ENCODE measurements at regions not wholly inside any gene's neighbourhood (a gene's known extent, or its start where the extent isn't known, plus 50 kb on each side); places are given as distances from the start of the nearest gene placed in this dataset.

GRCh38 chr6:135774006-135774405 is 77.5 kb upstream of the PDE7B start:
- H3K4me3 ChIP-seq (ENCODE audit: low read depth in 1 of 2, low read length in 2 of 2) = no peak overlapping the region
- DNase-seq = no peak
- H3K9me3 ChIP-seq (ENCODE audit: insufficient read depth, low read length, severe bottlenecking) = no peaks in the 10 kb centered on the region
- peaks cover 4% of the 10 kb centered on the region for H3K27me3 ChIP-seq (ENCODE audit: insufficient read depth, low read length, poor library complexity)
- H3K36me3 ChIP-seq (ENCODE audit: insufficient read depth, low read length) = no peaks in the 10 kb centered on the region
- ATAC-seq (ENCODE audit: insufficient read depth, low read depth) = no peak
- no peak overlapping the region for H3K27ac ChIP-seq (ENCODE audit: low read length)
- H3K4me2 ChIP-seq (ENCODE audit: insufficient read depth, low read length) = no peak overlapping the region
- no peaks in the 10 kb centered on the region for H3K79me2 ChIP-seq (ENCODE audit: insufficient read depth, low read length)
- no peak for TF ChIP-seq EZH2 (IDR thresholded peaks at IDR 0.05; ENCODE audit: borderline replicate concordance, low read depth, low read length, severe bottlenecking)
- no peak for TF ChIP-seq CTCF (IDR thresholded peaks at IDR 0.05; ENCODE audit: borderline replicate concordance, extremely low read depth, low read length, poor library complexity, severe bottlenecking)
- H4K20me1 ChIP-seq (ENCODE audit: insufficient read depth, low read length) = no peaks in the 10 kb centered on the region
- no peaks in the 10 kb centered on the region for H3K4me1 ChIP-seq (ENCODE audit: insufficient read depth, low read length)
- no peak overlapping the region for H3K9ac ChIP-seq (ENCODE audit: low read depth, low read length)
- no peak overlapping the region for H2AFZ ChIP-seq (ENCODE audit: low read depth, low read length)

- DNase-seq (no peak), ATAC-seq (ENCODE audit: insufficient read depth, low read depth) (no peak)
- H4K20me1 ChIP-seq (ENCODE audit: insufficient read depth, low read length) = no peaks in the 10 kb centered on the region
- H3K4me1 ChIP-seq (ENCODE audit: insufficient read depth, low read length) = no peaks in the 10 kb centered on the region
- TF ChIP-seq CTCF (IDR thresholded peaks at IDR 0.05; ENCODE audit: borderline replicate concordance, extremely low read depth, low read length, poor library complexity, severe bottlenecking) (no peak), EZH2 (IDR thresholded peaks at IDR 0.05; ENCODE audit: borderline replicate concordance, low read depth, low read length, severe bottlenecking) (no peak)
- peaks cover 4% of the 10 kb centered on the region for H3K27me3 ChIP-seq (ENCODE audit: insufficient read depth, low read length, poor library complexity)
- H3K4me3 ChIP-seq (ENCODE audit: low read depth in 1 of 2, low read length in 2 of 2) = no peak overlapping the region
- no peak overlapping the region for H3K4me2 ChIP-seq (ENCODE audit: insufficient read depth, low read length)
- H3K9ac ChIP-seq (ENCODE audit: low read depth, low read length) = no peak overlapping the region
- no peaks in the 10 kb centered on the region for H3K36me3 ChIP-seq (ENCODE audit: insufficient read depth, low read length)
- no peaks in the 10 kb centered on the region for H3K9me3 ChIP-seq (ENCODE audit: insufficient read depth, low read length, severe bottlenecking)
- no peaks in the 10 kb centered on the region for H3K79me2 ChIP-seq (ENCODE audit: insufficient read depth, low read length)
- H2AFZ ChIP-seq (ENCODE audit: low read depth, low read length) = no peak overlapping the region
- no peak overlapping the region for H3K27ac ChIP-seq (ENCODE audit: low read length)
These were observed 72.3 kb upstream of the PDE7B start for GRCh38 chr6:135779213-135779612.

GRCh38 chr6:135780326-135780725 is 71.2 kb upstream of the PDE7B start:
- no peaks in the 10 kb centered on the region for H3K9me3 ChIP-seq (ENCODE audit: insufficient read depth, low read length, severe bottlenecking)
- H4K20me1 ChIP-seq (ENCODE audit: insufficient read depth, low read length) = no peaks in the 10 kb centered on the region
- H3K27ac ChIP-seq (ENCODE audit: low read length) = no peak overlapping the region
- DNase-seq (no peak), ATAC-seq (ENCODE audit: insufficient read depth, low read depth) (no peak)
- no peaks in the 10 kb centered on the region for H3K79me2 ChIP-seq (ENCODE audit: insufficient read depth, low read length)
- no peak overlapping the region for H3K4me3 ChIP-seq (ENCODE audit: low read depth in 1 of 2, low read length in 2 of 2)
- no peak overlapping the region for H2AFZ ChIP-seq (ENCODE audit: low read depth, low read length)
- no peak overlapping the region for H3K9ac ChIP-seq (ENCODE audit: low read depth, low read length)
- no peaks in the 10 kb centered on the region for H3K36me3 ChIP-seq (ENCODE audit: insufficient read depth, low read length)
- no peak for TF ChIP-seq EZH2 (IDR thresholded peaks at IDR 0.05; ENCODE audit: borderline replicate concordance, low read depth, low read length, severe bottlenecking)
- no peak for TF ChIP-seq CTCF (IDR thresholded peaks at IDR 0.05; ENCODE audit: borderline replicate concordance, extremely low read depth, low read length, poor library complexity, severe bottlenecking)
- no peak overlapping the region for H3K4me2 ChIP-seq (ENCODE audit: insufficient read depth, low read length)
- no peaks in the 10 kb centered on the region for H3K4me1 ChIP-seq (ENCODE audit: insufficient read depth, low read length)
- H3K27me3 ChIP-seq (ENCODE audit: insufficient read depth, low read length, poor library complexity) = peaks cover 4% of the 10 kb centered on the region

GRCh38 chr6:135782546-135782945 is 69.0 kb upstream of the PDE7B start:
- Histone ChIP-seq H3K9me3 (ENCODE audit: insufficient read depth, low read length, severe bottlenecking) (no peaks in the 10 kb centered on the region), H3K27ac (ENCODE audit: low read length) (no peak overlapping the region), H3K4me2 (ENCODE audit: insufficient read depth, low read length) (no peak overlapping the region), H3K79me2 (ENCODE audit: insufficient read depth, low read length) (no peaks in the 10 kb centered on the region), H3K36me3 (ENCODE audit: insufficient read depth, low read length) (no peaks in the 10 kb centered on the region), H3K4me1 (ENCODE audit: insufficient read depth, low read length) (no peaks in the 10 kb centered on the region), H3K4me3 (ENCODE audit: low read depth in 1 of 2, low read length in 2 of 2) (no peak overlapping the region), H4K20me1 (ENCODE audit: insufficient read depth, low read length) (no peaks in the 10 kb centered on the region), H3K27me3 (ENCODE audit: insufficient read depth, low read length, poor library complexity) (no peaks in the 10 kb centered on the region), H3K9ac (ENCODE audit: low read depth, low read length) (no peak overlapping the region), H2AFZ (ENCODE audit: low read depth, low read length) (no peak overlapping the region)
- TF ChIP-seq EZH2 (IDR thresholded peaks at IDR 0.05; ENCODE audit: borderline replicate concordance, low read depth, low read length, severe bottlenecking) (no peak), CTCF (IDR thresholded peaks at IDR 0.05; ENCODE audit: borderline replicate concordance, extremely low read depth, low read length, poor library complexity, severe bottlenecking) (no peak)
- ATAC-seq (ENCODE audit: insufficient read depth, low read depth) (no peak), DNase-seq (no peak)
